ENCODE measurements at regions not wholly inside any gene's neighbourhood (a gene's known extent, or its start where the extent isn't known, plus 50 kb on each side); places are given as distances from the start of the nearest gene placed in this dataset.

DNA sequence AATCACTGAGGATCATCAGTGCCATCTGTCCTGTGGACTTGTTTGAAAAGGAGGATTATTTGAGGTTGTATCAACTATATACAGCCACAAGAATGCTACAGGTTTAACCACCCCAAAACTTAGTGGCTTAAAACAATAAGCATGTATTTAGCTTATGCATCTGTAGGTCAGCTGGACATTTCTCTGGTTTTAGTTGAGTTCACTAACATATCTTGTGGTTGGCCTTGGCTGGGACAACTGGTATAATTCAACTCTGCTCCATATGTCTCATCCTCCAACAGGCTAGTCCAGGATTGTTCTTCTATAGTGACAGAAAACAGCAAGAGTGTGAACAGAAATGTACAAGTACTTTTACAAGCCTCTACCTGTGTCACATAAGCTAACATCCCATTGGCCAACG, 49.9 kb upstream of the SOX6 start:
- TF ChIP-seq TAF1 (IDR thresholded peaks at IDR 0.05; ENCODE audit: low read depth, low read length) (no peak), POLR2AphosphoS5 (IDR thresholded peaks at IDR 0.05; ENCODE audit: low read depth, low read length) (no peak), POLR2A (IDR thresholded peaks at IDR 0.05; ENCODE audit: low read depth, low read length) (no peak), PAX5 (IDR thresholded peaks at IDR 0.05; ENCODE audit: insufficient read depth, low read length, severe bottlenecking) (no peak), POU2F2 (IDR thresholded peaks at IDR 0.05; ENCODE audit: low read depth, low read length) (no peak), SPI1 (IDR thresholded peaks at IDR 0.05; ENCODE audit: low read depth, low read length) (no peak)
